HepG2 (cell line): ENCODE measurements at regions not wholly inside any gene's neighbourhood (a gene's known extent, or its start where the extent isn't known, plus 50 kb on each side); places are given as distances from the start of the nearest gene placed in this dataset.

Source experiments
- CTCF ChIP-seq: sonication (generic); formaldehyde crosslinking; IDR thresholded peaks from 2 replicates; pipeline ENCODE4 v1.5.0; 2020; ENCODE audit warnings: mild to moderate bottlenecking, missing genetic modification reagents, moderate library complexity
- KDM5A ChIP-seq: fragments of 200-600 bp; sonication (generic); IDR thresholded peaks from 2 replicates; pipeline ENCODE4 v1.7.0; 2018; ENCODE audit warnings: antibody characterized with exemption, mild to moderate bottlenecking, low read length, borderline replicate concordance
- ZBTB49 ChIP-seq: sonication (generic); formaldehyde crosslinking; IDR thresholded peaks from 2 replicates; pipeline ENCODE4 v1.4.0; 2020; ENCODE audit warnings: missing genetic modification reagents, borderline replicate concordance

GRCh38 chr13:34506796-34507195, 435.3 kb upstream of the NBEA start:
- TF ChIP-seq ZBTB49 (no peak), KDM5A (no peak), CTCF (CRISPR knock-in tag) (no peak)
